Lung (tissue), 11 donors: ENCODE measurements at regions not wholly inside any gene's neighbourhood (a gene's known extent, or its start where the extent isn't known, plus 50 kb on each side); places are given as distances from the start of the nearest gene placed in this dataset.

Experiments used
- ATAC-seq: fragments of 200-7000 bp; cut with Tn5 transposase; one replicate; pipeline ENCODE4 v1.9.1; 2020; ENCODE audit warnings: moderate number of reproducible peaks; ENCODE audit not compliant: insufficient read depth, low FRiP score
- DNase-seq, 3 donors: peaks; one replicate each; pipeline ENCODE4 v3.0.0-alpha.2; 2013 to 2017
- H3K27ac ChIP-seq, 2 donors: one replicate each; pipeline ENCODE4 v1.5.1; 2013; ENCODE audit warnings: mild to moderate bottlenecking in 2 of 2, moderate library complexity in 2 of 2, control low read depth in 1 of 2, inconsistent platforms in 1 of 2, low read depth in 1 of 2, low read length in 1 of 2
- H3K27me3 ChIP-seq, 3 donors: one replicate each; pipeline ENCODE4 v1.5.1; 2013; ENCODE audit warnings: low read length in 2 of 3; ENCODE audit not compliant: control insufficient read depth in 3 of 3, insufficient read depth in 3 of 3
- H3K36me3 ChIP-seq, 4 donors: one replicate each; pipeline ENCODE4 v1.5.1; 2013; ENCODE audit warnings: low read length in 4 of 4, mild to moderate bottlenecking in 1 of 4, moderate library complexity in 1 of 4; ENCODE audit not compliant: control insufficient read depth in 4 of 4, insufficient read depth in 4 of 4
- H3K4me1 ChIP-seq, 5 donors: one replicate each; pipeline ENCODE4 v1.5.1; 2013; ENCODE audit warnings: low read length in 5 of 5, mild to moderate bottlenecking in 2 of 5, moderate library complexity in 1 of 5; ENCODE audit not compliant: control insufficient read depth in 5 of 5, insufficient read depth in 5 of 5
- H3K4me3 ChIP-seq: one replicate; pipeline ENCODE4 v1.5.1; 2013; ENCODE audit warnings: mild to moderate bottlenecking, control low read depth, moderate library complexity
- H3K9ac ChIP-seq, 2 donors: one replicate each; pipeline ENCODE4 v1.5.1; 2013; ENCODE audit warnings: low read length in 2 of 2, control low read depth in 1 of 2; ENCODE audit not compliant: insufficient read depth in 1 of 2
- H3K9me3 ChIP-seq, 4 donors: one replicate each; pipeline ENCODE4 v1.5.1; 2013; ENCODE audit warnings: low read length in 3 of 4, mild to moderate bottlenecking in 1 of 4, moderate library complexity in 1 of 4; ENCODE audit not compliant: control insufficient read depth in 4 of 4, insufficient read depth in 3 of 4
- CTCF ChIP-seq: IDR thresholded peaks from 2 replicates; pipeline ENCODE4 v1.5.1; 2012; ENCODE audit warnings: mild to moderate bottlenecking; ENCODE audit errors: control extremely low read depth, extremely low read depth
- WGBS, 2 donors: extraction: QIAGEN DNeasy Blood & Tissue Kit; methylation state at CpG; one replicate each; pipeline ENCODE4 v1.1.7; 2013; 5-methylcytosine and 5-hydroxymethylcytosine counted together
- donor health status: control.
- donor health status: control.
- donor health status: Bipolar disorder and iron deficiency.
- donor health status: healthy.
- donor health status: DM: yes; HTN: yes; CAD: no.

GRCh38 chr3:177538750-177539730 is 341.8 kb upstream of the TBL1XR1 start:
- no peaks in the 10 kb centered on the region for H3K36me3 ChIP-seq
- H3K4me1 ChIP-seq: peaks cover 3 to 29% (median 7%) of the 10 kb centered on the region in 5 donors
- no peak overlapping the region for H3K27ac ChIP-seq
- H3K9me3 ChIP-seq: no peaks in the 10 kb centered on the region
- no peaks in the 10 kb centered on the region for H3K27me3 ChIP-seq
- WGBS, 2 donors: 24 to 38% methylated on average over 9 of the region's 9 CpGs
- H3K4me3 ChIP-seq: no peak overlapping the region
- DNase-seq (peak in 1 of 3 donors; percentile 40), ATAC-seq (no peak)
- H3K9ac ChIP-seq: no peak overlapping the region
- no peak for TF ChIP-seq CTCF

DNA sequence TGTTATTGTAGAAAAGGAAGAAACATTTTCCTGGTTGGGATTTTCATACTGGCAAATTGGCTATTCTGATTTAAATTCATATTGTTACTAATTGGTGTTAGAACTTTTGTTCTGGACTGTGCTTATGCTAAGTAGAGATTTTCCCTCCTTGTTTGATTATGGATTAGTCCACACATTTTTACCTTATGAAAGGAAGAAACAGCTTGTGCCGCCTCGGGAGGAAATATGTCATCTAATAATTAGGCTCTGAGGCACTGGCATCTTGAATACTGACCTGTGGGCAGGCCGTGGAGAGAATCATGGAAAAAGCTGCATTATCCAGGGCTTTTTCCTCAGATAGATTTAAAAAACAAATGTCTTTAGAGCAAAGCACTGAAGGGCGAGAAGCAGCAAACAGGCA is 344.3 kb upstream of the TBL1XR1 start:
- Histone ChIP-seq H3K9me3 (no peaks in the 10 kb centered on the region), H3K9ac (no peak overlapping the region), H3K36me3 (no peaks in the 10 kb centered on the region), H3K4me3 (no peak overlapping the region), H3K4me1 (peaks cover 2 to 29% (median 7%) of the 10 kb centered on the region in 5 donors), H3K27ac (no peak overlapping the region), H3K27me3 (no peaks in the 10 kb centered on the region)
- TF ChIP-seq CTCF: no peak
- no peak for ATAC-seq
- DNase-seq: no peak
- WGBS, 2 donors: 94 to 96% methylated on average over 4 of the region's 4 CpGs

DNA sequence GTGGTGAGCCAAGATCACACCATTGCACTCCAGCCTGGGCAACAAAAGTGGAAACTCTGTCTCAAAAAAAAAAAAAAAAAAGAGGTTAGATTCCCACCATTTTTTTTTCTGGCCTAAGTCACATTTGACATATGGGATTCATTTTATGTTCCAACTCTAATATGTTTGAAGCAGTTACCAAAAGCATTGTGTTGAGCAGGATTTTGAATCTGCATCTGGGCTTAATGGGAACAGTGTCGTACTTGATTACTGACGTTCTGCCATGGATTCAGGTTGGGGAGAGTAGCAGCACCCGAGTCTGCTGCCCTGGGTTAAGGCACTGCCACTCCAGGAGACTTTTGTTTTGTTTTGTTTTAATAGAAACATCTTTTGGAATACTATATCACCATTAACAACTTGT is 348.7 kb upstream of the TBL1XR1 start:
- peaks cover 0 to 4% (median 0%) of the 10 kb centered on the region in 5 donors for H3K4me1 ChIP-seq
- no peak overlapping the region for H3K4me3 ChIP-seq
- ATAC-seq (no peak), DNase-seq (no peak)
- H3K36me3 ChIP-seq: no peaks in the 10 kb centered on the region
- 96 to 98% methylated on average over 3 of the region's 3 CpGs for WGBS, 2 donors
- no peaks in the 10 kb centered on the region for H3K9me3 ChIP-seq
- no peak for TF ChIP-seq CTCF
- no peak overlapping the region for H3K9ac ChIP-seq
- no peak overlapping the region for H3K27ac ChIP-seq
- no peaks in the 10 kb centered on the region for H3K27me3 ChIP-seq
